Kidney glomerular epithelial cell (primary cell): ENCODE measurements at regions not wholly inside any gene's neighbourhood (a gene's known extent, or its start where the extent isn't known, plus 50 kb on each side); places are given as distances from the start of the nearest gene placed in this dataset.

ENCODE experiments used
- DNase-seq: peaks from one replicate; lab custom pipeline; 2025; lab: John Stamatoyannopoulos, UW

DNA sequence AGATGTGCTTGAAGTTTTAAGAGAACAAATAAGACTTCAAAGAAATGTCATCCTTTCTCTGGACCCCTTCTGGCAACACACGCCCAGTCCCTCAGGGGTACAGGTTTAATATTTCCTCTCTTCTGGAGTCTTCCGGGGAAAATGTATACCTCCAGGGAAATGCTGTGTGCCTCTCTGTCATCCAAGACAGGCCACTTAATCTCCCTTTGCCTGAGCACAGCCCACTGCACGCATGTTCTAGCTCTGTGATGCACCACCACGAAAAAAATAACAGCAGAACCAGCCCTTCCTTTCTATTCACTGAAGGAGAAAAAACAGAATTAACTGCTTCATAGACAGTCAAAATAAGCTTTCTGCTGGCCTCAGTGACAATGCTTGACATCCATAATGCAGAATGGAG, 140.1 kb downstream of the RBFOX3 start:
- no peak for DNase-seq

DNA sequence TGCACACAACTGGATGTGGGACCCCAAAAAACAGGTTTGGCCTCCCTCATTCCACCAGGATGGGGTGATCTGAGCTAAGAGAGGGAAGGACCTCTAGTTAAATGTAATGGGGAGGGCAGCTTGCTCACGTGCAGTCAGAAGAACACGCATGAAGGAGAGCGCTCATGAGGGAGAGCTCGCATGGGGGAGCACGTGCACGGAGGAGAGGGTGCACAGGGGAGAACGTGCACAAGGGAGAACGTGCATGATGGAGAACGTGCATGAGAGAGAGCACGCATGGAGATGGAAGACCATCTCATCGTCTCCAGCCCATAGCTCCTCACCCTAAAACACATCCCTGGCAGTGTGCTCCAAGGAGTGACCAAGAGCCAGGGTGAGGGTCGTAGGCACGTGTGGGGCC, 141.2 kb downstream of the RBFOX3 start:
- no peak for DNase-seq

DNA sequence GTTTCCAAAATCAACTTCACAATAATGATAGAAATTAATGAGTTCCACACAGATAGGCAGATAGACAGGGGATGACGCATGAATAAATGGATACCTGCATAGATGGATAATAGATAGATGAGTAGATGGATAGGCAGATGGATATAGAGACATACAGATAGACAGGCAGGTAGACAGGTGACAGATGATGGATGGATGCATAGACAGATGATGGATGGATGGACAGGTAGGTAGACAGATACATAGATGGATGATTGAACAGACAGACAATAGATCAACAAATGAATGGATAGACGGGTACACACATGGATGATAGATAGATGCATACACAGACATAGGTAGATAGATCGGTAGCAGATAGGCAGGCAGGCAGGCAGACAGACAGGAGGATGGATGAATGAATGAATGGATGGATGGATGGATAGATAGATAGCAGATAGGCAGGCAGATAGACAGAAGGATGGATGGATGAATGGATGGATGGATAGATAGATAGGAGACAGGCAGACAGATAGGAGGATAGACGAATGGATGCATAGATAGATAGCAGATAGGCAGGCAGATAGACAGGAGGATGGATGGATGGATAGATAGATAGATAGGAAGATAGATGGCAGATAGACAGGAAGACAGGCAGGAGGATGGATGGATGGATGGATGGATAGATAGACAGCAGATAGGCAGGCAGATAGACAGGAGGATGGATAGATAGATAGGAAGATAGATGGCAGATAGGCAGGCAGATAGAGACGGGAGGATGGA, 142.5 kb downstream of the RBFOX3 start:
- no peak for DNase-seq

DNA sequence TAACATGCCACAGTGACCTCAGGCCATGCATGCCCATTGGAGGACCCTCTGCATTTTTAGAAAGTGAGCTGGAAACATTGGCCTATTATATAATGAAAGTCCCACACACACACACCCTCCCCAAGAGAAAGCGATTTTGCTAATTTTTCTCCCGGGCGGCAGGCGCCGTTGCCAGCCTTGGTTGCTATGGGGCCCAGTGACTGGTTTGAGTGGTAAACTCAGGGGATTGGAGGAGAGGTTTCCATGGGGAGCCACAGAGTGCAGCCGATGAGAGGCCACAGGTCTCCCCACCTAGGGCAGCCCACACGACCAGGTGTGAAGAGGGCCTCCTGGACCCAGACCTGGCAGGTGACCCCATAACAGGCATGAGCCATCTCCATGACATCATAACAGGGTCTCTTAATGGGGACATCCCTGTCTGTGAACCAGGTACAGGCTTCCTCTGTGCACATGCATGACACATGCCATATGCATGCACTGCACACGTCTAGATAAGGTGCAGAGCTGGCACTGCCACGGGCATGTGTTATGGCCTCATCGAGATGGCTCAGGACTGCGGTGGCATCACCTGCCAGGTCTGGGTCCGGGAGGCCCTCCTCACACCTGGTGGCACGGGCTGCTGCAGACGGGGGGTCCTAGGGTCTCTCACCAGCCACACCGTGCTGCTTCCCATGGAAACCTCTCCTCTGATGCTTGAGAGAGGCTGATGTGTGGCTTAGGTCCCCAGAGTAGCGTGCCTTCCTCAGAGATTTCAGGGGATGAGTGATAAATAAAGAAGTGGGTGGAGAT, 144.1 kb downstream of the RBFOX3 start:
- DNase-seq, result no peak

DNA sequence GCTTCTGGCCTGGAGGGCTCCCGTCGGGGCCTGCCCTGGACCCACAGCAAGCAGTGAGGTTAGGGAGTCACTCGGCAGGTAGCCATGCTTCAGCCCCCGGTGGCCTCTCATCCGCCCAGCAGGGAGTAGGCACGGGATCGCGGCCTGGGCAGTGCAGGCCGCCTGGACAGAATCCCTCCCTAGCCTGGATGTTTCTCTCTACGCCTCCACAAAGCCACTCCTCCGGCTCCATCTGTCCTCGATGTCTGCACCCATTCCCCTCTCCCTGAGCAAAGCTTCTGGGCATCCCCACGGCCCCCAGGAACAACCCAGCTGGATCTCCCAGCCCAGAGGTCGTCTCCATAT, 145.2 kb downstream of the RBFOX3 start:
- DNase-seq, result no peak

DNA sequence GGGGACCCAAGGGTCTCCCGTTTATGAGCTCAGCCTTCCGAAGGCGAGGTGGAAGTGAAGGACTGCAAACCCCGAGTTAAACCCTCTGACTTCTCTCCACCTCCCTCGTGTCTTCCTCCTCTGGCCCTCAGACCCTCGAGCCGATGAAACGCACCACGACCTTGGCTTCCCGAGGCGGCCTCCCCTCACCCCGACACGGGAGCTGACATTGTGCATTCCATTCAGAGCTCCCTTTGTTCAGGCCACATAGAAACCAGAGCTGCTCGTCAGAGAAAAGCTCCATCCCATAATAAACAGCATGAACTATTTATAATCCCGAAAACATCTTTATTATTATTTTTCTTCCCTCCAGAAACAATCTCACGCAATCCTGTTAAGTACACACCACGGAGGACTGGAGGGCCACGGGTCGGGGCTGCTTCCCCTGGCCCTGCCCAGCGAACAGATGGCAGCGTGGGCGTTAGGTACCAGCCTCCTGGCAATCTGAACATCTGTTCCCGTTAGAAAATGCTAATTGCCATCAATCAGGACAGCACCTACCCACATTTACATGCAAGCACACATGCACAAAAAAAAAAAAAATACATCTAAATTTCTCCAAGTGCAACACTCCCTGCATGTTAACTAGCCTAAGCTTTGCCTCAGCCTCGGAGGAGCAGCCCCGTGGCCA, 145.7 kb downstream of the RBFOX3 start:
- DNase-seq, result no peak

DNA sequence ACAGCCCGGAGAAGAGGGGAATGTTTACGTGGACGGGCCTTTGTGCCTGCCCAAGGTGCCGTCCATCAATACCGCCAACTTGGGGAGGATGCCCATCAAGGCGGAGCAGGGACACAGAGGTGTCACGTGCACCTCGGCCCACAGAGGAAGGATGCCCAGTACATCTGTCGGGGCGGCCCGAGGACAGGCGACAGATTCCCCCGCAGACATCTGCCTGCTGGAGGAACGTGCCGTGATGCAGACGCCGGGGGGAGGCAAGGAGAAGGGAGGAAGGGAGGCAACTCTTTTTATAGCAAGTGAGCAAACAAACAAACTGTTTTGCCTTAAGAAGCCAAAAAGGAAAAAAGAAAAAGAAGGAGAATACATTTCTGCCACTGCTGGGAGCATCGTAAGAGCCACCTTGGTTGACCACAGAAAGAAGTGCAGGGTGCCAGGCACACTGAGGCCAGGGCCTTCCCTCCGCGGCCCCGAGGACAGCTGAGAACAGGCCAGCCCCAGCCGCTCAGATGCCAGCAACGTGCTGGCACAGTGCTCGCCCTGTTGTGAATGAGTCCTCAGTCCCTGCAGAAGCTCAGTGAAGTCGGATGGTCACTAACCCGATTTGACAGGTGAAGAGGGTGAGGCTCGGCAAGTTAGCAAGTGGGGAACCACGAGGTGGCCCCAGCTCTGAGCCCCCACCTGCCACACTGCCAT, 146.4 kb downstream of the RBFOX3 start:
- no peak for DNase-seq

DNA sequence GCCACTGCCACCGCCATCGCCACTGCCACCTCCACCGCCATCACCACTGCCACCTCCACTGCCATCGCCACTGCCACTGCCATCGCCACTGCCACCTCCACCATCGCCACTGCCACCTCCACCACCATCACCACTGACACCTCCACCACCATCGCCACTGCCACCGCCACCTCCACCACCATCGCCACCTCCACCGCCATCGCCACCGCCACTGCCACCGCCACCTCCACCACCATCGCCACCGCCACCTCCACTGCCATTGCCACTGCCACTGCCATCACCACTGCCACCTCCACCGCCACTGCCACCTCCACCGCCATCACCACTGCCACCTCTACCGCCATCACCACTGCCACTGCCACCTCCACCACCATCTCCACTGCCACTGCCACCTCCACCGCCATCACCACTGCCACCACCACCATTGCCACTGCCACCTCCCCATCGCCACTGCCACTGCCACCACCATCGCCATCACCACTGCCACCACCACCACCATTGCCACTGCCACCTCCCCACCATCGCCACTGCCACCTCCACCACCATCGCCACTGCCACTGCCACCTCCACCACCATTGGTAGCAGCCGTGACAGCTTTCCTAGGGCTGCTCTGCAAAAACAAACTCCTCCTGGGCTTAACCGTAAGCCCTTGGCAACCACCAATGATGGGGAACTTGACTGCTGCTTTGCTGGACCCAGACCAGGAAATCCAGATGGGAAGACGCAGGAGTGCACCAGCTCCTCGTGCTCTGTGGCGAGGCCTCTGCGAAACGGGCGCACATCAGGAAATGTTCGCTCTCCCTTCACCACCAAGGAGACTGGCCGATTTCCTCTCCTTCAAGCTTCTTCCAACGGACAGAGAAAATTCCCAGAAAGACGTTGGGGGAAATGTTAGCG, 147.2 kb downstream of the RBFOX3 start:
- no peak for DNase-seq

DNA sequence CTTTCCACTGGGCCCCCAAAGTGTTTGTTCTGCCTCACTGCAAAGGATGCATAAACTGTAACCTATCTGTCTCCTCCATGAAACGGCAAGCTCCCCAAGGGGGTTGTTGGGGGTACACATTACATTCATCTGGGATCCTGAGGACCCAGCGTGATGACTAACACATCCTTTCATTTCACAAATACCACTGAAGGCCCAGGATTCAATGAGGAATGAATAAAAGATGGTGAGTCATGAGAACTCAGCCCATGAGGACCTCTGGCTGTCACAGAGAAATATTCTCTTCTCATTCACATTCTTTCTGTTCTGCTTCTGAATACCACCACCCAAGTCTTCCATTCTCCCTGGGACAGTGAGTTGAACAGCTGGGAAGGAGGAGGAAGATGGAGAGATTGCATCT, 149.8 kb downstream of the RBFOX3 start:
- no peak for DNase-seq

DNA sequence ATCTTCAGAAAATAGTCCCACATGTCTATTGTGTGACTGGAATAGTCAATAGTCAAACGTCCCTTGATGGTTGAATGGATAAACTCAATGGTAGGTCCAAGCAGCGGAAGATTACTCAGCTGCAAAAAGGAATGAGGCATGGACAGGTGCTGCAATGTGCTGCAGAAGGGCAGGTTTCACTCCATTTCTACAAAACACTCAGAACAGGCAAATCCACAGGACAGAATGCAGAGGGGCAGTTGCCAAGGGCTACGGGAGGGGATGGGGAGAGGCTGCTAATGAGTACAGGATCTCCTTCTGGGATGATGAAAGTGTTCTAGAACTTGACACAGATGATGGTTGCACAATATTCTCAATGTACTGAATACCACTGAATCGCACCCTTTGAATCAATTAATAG, 151.0 kb downstream of the RBFOX3 start:
- no peak for DNase-seq

DNA sequence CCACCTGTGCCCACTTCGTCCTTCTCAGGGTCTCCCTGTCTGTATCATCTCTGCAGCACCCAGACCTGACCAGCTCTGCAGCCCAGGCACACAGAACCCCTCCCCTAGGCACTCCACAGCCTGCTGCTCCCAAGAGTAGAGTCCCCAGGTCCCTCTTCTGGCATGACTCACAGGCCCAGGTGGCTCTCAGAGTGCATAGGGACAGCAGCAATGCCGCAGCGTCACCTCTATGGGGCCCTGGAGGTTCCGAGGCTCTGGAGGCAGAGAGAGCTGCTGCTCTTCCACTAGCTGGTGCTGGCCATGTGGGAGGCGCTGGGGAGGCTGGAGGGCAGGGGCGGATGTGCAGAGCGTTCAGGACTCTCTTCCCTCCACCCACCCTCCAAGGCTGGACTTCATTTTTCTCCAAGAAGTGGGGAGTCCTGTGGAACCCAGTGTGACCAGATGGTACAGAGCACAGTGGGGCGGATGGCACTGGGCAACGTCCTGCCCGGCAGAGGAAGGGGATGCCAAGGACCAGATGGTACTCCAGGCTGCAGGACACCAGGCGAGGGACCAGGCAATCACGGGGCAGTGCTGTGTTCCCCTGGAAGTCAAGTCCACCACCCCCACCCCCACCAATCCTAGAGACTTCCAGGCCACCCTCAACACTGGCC, 151.7 kb downstream of the RBFOX3 start:
- no peak for DNase-seq

DNA sequence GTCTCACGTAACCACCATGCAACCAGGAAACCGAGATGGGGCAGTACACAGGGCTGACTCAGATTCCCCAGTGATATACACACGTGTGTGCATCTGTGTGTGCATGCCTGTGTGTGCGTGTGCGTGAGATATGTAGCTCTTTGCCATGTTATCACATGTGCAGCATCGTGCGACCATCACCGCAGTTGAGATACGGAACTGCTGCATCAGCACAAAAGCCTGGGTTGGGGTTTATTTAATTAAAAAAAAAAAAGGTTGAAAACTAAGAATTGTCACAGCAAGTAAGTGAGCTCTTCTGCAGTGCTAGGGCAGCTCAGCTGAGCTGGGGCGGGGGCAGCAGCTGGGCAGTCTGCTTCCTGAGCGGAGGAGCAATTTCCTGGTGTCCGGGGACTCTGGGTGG, 152.5 kb downstream of the RBFOX3 start:
- DNase-seq, result no peak

DNA sequence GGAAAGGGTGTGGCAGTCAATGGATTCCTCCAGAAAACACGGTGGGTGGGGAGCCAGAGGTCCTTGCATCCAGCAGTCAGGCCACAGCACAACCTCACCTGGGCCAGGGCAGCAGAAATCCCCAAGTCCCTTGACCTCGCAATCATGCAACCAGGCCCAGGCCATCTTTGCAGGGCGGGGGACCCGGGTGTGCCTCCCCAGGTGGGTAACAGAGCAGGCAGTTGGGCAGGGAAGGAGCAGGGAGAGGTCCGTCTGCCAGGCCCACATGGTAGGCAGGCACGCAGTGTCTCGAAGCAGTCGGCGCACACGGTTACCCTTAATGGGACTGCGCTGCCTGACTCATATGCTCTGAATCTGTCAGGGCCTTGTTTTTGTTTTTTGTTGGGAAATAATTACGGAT, 153.0 kb downstream of the RBFOX3 start:
- no peak for DNase-seq

DNA sequence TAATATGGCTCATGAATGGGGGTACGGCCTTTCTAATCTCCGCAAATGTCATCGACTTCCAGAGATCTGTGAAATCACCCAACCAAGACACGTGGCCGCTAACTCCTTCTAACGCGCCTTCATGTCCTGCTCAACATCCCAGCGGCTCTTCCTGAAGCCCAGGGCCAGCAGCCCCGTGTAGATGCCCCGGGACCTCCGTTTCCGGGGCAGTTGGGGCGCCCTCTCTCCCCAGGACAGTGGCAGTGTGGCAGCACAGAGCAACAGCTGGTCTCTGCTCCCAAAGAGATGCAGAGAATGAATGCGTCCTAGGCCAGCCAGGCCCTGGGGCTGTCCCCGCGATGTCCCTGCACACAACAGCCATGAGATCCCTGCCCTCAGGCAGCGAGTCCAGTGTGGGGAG, 153.5 kb downstream of the RBFOX3 start:
- no peak for DNase-seq

DNA sequence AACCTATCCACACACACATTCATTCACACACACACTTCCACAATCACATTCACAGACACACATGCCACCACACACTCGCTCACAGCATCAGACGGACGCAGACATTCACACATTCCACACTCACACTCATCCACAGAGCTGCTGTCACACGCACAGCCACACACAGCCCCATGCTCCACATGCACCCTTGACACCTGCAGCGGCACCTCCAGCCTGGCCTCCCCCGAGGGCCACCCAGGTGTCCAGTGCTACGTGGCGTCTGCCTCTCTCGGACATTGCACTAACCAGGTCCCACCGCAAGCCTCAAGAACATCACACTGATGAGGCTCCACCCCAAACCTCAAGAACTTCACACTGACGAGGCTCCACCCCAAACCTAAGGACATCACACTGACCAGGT, 155.2 kb downstream of the RBFOX3 start:
- no peak for DNase-seq

DNA sequence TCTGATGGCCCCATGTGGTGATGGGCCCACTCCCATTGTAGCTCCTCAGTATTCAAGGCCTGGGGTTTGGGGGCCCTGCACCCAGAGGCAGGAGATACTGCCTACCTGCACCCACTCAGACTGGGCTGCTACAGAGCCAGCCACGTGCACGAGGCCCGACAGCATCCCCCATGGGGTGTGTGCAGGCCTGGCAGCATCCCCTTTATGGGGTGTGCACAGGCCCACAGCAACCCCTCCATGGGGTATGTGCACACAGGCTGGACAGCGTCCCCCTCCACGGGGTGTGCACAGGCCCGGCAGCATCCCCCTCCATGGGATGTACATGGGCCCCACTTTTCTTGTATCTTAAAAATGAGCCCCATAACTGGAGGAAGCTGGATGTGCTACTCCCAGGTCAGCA, 156.0 kb downstream of the RBFOX3 start:
- DNase-seq, result no peak

DNA sequence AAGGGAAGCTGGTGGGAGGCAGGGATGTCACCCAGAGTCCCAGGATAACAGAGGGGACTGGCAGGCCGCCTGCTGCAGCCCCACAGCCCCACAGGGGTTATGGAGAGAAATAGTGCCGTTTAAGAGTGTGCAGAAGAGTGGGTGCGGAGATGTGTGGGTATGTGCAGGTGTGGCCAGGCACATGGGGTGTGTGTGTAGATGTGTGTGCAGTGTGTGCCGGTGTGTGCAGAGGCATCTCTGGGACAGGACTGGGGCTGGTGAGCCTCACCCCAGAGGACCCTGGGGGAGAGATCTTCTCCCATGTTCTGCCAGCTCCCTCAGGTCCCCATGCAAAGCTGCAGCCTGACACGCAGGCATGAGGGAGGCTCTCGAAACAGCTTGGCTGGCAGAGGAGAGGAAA, 157.4 kb downstream of the RBFOX3 start:
- no peak for DNase-seq

DNA sequence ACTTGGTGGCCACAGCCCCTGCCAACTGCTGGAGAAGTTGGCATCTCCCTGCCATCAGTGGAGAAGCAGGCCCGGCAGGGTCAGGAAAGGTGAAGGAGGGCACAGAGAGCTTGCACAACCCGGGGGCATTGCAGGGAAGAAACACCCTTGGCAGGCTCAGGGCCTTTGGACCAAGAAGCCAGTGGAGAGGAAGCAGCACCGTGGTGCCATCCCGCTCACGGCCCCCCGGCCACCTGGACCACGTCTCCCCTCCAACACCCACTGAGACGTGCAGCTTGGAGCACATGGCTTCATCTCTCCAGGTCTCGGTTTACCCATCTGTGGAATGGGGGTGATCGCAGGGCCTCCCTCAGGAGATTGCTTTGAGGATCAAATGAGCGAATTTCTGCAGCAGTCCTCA, 158.1 kb downstream of the RBFOX3 start:
- DNase-seq, result no peak

DNA sequence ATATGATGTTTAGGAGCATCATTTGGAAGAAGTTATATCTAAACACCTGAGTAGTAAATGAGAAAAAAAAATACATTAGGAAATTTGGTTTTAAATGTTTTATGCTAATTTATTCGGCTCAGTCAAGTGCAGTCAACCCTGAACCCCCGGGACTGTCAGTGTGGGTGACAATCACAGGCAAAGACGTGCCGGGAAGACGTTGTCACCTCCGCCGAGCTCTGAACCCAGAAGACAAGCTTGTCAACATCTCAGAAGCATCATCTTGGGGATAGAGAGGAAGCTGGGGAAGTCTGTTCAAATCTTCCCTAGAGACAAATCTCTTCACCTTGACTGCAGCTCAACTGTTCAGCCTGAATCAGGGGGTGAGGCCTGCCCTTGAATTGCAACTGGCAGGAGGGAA, 159.7 kb downstream of the RBFOX3 start:
- DNase-seq, result no peak

DNA sequence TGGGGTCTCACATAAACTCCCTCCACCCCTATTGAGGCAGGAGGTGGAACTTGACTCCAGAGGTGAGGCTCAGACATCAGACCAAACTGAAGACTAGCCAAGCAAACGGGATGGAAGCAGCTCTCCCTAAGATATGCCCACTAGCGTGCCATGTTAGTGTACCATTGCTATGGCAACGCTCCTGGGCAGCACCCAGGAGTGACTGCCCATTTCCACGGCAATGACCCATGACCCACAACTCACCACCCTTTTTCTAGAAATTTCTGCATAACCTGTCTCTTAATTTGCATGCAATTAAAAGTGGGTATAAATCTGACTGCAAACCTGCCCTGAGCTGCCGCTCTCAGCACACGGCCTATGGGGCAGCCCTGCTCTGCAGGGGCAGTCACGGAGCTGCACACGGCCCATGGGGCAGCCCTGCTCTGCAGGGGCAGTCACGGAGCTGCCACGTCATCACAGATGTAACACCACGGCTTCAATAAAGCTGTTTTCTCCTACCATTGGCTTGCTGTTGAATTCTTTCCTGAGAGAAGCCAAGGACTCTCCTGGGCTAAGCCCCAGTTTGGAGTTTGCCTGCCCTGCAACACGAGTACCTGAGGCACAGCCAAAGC, 164.3 kb downstream of the RBFOX3 start:
- DNase-seq, result no peak

DNA sequence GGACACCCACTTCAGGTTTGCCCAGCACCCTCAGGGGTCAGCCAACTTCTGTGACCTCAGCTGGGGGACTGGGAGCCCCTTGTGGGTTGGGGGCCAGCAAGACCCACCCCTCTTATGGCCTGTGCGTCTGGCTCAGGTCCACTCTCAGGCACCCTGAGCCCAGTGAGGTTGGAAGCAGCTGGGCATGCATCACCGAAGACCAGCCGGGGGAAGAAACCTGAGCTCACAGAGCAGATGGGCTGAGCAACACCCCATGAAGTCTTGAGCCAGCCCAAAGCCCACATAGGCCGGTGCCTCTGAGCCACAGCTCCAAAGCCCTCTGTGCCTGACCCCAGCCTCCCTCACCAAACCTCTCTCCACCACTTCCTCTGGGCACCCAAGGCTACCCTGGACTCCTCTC, 166.7 kb downstream of the RBFOX3 start:
- DNase-seq, result no peak
